Suppressor macrophage (primary cell): ENCODE measurements at regions not wholly inside any gene's neighbourhood (a gene's known extent, or its start where the extent isn't known, plus 50 kb on each side); places are given as distances from the start of the nearest gene placed in this dataset.

Experiments
- DNase-seq, 4 experiments: peaks; one replicate each; pipeline ENCODE4 v3.0.0-alpha.2; 2020 to 2022

- DNase-seq: no peak
Observed at GRCh38 chr2:145861940-145862339, 1342.0 kb upstream of the ZEB2 start.

GRCh38 chr2:145860083-145860482, 1340.2 kb upstream of the ZEB2 start:
- no peak for DNase-seq

GRCh38 chr2:145855142-145855541, 1335.2 kb upstream of the ZEB2 start:
- DNase-seq: no peak

DNA sequence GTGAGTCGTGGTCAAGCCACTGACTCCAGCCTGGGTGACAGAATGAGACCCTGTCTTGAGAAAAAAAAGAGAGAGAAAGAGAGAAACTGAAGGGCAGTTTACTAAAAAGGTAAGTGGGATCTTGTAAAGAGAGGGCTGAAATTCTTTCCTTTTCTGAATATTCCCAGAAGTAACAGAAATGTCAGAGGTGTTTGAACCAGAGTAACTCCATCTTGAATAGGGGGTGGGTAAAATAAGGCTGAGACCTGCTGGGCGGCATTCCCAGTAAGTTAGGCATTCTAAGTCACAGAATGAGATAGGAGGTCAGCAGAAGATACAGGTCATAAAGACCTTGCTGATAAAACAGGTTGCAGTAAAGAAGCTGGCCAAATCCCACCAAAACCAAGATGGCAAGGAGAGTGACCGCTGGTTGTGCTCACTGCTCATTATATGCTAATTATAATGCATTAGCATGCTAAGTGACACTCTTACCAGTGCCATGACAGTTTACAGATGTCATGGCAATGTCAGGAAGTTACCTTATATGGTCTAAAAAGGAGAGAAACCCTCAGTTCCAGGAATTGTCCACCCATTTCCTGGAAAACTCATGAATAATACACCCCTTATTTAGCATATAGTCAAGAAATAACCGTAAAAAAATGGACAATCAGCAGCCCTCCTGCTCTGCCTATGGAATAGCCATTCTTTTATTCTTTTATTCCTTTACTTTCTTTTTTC, 1334.3 kb upstream of the ZEB2 start:
- no peak for DNase-seq

- DNase-seq: no peak
Observed at GRCh38 chr2:145851730-145852129, 1331.8 kb upstream of the ZEB2 start.

GRCh38 chr2:145849466-145849865, 1329.5 kb upstream of the ZEB2 start:
- DNase-seq: no peak

GRCh38 chr2:145846982-145847381, 1327.1 kb upstream of the ZEB2 start:
- no peak for DNase-seq

- no peak for DNase-seq
Observed at GRCh38 chr2:145845923-145846322, 1326.0 kb upstream of the ZEB2 start.

DNA sequence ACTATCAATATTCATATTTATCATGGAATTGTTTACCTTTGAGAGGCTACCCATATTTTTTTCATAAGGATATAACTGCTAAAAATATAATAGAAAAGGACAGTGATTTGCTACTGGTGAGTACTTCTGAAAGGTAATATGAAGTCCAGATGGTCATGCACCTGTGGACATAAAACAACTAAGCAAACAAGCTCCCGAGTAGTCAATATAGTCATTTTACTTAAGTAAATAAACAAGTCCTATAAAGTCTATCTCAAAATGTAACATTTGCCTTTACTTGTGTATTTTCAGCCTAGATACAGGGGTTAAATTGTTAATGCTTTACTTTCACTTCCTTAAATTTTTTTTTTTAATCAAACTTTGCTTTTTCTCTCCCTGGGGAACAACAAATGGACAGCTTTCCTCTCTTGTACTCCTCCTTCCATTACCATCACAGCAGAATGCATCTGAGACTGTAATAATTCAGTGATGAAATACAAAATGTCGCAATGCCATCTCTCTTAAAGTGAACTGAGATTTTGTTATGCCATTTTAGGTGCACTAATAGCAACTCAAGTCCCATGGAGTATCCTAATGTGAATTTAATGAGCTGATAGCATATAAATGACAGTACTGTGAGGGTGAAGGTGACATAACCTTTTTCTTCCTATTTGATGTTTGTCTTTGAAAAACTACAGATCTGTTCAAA, 1325.4 kb upstream of the ZEB2 start:
- DNase-seq: peak in 3 of 4 experiments; percentile 7 to 59 (median 58)

DNA sequence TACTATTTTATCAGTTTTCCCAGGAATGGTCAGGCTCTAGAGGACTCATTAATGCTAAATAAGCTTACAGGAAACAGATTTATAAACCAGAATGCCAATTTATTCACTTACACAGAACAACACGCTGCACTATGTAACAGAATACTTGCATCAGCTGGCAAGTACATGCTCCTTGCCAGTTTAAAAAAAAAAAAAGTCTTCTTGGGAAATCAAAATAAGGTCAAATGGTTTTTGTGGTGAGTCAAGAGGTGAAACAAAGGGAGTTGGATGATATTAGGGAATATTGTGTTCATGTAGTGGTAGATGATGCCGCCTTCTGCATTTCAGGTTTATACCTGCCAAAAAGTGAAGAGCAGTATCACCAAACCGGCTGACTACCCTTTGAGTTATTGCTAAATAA, 1322.1 kb upstream of the ZEB2 start:
- no peak for DNase-seq

DNA sequence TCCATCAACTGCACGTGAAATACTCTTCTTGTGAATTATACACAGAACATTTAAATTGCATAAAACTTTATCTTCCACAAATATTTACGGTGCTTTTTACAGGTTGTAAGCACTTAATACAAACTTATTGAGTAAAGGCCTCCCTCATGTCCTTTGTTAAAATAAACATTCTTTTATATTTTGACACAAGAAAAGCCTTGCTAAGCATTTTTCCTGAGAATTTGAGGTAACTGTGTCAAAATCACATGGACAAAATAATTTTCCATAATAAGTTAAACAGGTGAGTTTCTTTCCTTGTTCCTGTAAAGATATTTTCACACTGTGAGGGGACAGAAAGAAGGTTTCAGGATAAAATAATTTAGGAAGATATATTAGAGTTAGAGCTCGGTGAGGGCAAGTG, 1317.1 kb upstream of the ZEB2 start:
- no peak for DNase-seq

DNA sequence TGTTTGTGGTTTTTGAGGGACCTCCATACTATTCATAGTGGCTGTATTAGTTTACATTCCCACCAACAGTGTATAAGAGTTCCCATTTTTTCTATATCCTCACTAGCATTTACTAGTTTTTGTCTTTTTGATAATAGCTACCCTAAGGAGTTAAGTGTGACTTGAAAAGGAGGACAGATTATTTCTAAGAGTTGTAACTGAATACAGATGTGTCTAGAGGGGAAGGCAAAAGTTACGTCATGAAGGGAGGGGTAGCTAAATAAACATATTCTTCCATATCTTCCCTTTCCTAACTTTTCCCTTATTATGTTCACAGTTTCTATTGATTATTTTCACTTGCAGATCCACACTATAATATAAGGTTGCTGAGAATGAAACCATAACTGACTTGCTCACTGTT, 1315.7 kb upstream of the ZEB2 start:
- no peak for DNase-seq

DNA sequence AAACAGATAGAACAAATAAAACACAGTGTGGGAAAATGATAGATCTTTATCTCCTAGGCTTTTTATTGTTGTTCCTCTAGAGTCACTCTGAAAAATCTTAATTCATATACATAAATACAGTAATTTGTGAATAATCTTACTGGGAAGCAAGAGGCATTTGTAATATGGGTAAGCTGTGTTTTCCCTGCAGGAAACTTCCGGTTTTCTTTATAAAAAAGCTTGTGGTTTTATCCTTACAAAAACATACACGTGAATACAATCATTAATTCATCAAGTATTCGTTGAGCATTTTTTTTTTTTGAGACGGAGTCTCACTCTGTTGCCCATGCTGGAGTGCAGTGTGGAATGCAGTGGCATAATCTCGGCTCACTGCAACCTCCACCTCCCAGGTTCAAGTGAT, 1312.8 kb upstream of the ZEB2 start:
- DNase-seq: no peak

DNA sequence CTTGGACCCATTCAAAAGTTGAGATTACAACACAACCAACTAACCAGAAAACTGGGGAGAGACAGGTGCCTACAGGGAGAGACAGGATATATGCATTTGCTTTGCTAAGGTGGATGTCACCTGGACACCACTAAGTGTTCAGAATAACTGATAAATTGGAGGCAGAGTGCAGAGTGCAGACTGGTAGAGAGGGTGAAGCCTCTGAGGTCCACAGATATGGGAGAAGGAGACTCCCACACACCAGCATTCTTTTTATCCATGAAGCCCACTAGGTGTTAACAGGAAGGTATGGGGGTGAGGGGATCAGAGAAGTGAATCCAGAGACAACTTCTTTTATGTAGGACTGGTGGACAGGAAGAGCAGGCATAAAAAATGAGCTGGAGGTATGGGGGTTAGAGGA, 1310.0 kb upstream of the ZEB2 start:
- DNase-seq: no peak

DNA sequence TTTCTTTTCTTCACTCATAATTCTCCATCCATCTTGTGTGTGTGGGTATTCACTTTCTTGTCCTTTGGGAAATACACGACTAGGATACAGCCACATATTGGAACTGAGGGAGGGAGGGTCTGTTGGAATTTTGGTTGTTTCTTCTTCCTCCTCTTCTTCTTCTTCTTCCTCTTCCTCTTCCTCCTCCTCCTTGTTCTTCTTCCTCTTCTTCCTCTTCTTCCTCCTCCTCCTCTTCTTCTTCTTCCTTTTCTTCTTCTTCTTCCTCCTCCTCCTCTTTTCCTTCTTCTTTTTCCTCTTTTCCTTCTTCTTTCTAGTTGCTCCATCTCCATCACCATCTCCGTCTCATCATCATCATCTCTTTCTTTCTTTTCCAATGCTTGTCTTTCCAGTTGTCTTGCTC, 1307.3 kb upstream of the ZEB2 start:
- no peak for DNase-seq

GRCh38 chr2:145824384-145824783, 1304.5 kb upstream of the ZEB2 start:
- no peak for DNase-seq

GRCh38 chr2:145822892-145823534, 1303.1 kb upstream of the ZEB2 start:
- no peak for DNase-seq

- no peak for DNase-seq
Observed at GRCh38 chr2:145820651-145821050, 1300.7 kb upstream of the ZEB2 start.

GRCh38 chr2:145818890-145819504, 1299.1 kb upstream of the ZEB2 start:
- DNase-seq: no peak

GRCh38 chr2:145815933-145816332, 1296.0 kb upstream of the ZEB2 start:
- peak; percentile 6 to 62 (median 25) for DNase-seq

DNA sequence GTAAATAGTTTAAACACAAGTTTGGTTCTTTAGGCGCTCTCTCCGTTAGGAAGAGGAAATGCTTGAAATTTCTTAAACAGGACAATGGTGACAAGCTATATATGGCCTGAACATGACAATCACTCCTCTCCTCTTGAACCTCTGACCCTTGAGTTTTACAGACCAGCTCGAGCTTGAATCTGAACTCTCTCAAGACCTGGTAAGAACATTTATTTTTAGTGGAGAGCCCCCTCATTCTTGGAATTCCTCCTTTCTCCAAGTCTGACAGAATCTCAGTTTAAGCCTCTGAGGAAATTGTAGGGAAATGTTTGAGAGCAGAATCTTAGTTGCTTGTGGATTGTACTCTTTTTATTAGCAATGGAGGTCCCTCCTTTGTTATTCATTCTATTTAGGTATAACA, 1293.6 kb upstream of the ZEB2 start:
- DNase-seq: peak in 1 of 4 experiments; percentile 7

DNA sequence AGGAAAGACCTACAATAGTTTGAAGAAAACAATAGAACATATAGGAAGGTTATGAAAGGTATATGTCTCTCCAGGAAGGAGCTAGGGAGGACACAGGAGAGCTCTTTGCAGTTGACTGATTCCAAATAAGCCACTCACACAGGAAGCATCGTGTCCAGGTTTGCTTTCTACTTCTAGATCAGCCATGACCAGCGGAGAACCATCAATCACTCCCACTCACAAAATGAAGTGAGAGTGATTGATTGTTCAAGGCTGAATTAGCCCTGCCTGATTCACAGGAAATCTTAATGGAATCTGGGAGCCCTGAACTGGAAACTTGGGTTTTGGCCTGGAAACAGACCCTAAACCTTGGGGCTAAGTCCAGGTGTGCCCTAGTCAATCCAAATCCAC, 1292.2 kb upstream of the ZEB2 start:
- no peak for DNase-seq
